OCI-M1 (cell line): ENCODE measurements at regions not wholly inside any gene's neighbourhood (a gene's known extent, or its start where the extent isn't known, plus 50 kb on each side); places are given as distances from the start of the nearest gene placed in this dataset.
"Not testable (repeated sequence)": the region's sequence is repeated elsewhere in the genome, so short reads cannot be mapped to it uniquely, and the experiment has no call there.

ENCODE experiments used
- DNase-seq: peaks from one replicate; lab custom pipeline; 2025; lab: John Stamatoyannopoulos, UW

GRCh38 chrX:13476384-13476783, 93.0 kb upstream of the EGFL6 start:
- no peak for DNase-seq

- DNase-seq: no peak
Observed at GRCh38 chrX:13474164-13474516, 95.3 kb upstream of the EGFL6 start.

GRCh38 chrX:13473442-13474163, 95.8 kb upstream of the EGFL6 start:
- no peak for DNase-seq

GRCh38 chrX:13472975-13473374, 96.4 kb upstream of the EGFL6 start:
- no peak for DNase-seq

GRCh38 chrX:13471269-13471668, 98.1 kb upstream of the EGFL6 start:
- no peak for DNase-seq

GRCh38 chrX:13470685-13470977, 98.8 kb upstream of the EGFL6 start:
- no peak for DNase-seq

- peak; percentile 34 for DNase-seq
Observed at GRCh38 chrX:13469963-13470684, 99.3 kb upstream of the EGFL6 start.

GRCh38 chrX:13468096-13468495, 101.3 kb upstream of the EGFL6 start:
- no peak for DNase-seq

- DNase-seq: no peak
Observed at GRCh38 chrX:13467243-13467642, 102.2 kb upstream of the EGFL6 start.

- DNase-seq: no peak
Observed at GRCh38 chrX:13464599-13465275, 104.7 kb upstream of the EGFL6 start.

- no peak for DNase-seq
Observed at GRCh38 chrX:13463608-13464007, 105.8 kb upstream of the EGFL6 start.

GRCh38 chrX:13452283-13452682, 117.1 kb upstream of the EGFL6 start:
- no peak for DNase-seq

GRCh38 chrX:13449441-13449840, 120.0 kb upstream of the EGFL6 start:
- DNase-seq: no peak

- no peak for DNase-seq
Observed at GRCh38 chrX:13448941-13449340, 120.5 kb upstream of the EGFL6 start.

- not testable (repeated sequence) for DNase-seq
Observed at GRCh38 chrX:13441608-13442007, 121.8 kb upstream of the ATXN3L start.

- DNase-seq: no peak
Observed at GRCh38 chrX:13440176-13440575, 120.3 kb upstream of the ATXN3L start.

- DNase-seq: no peak
Observed at GRCh38 chrX:13433298-13433605, 113.4 kb upstream of the ATXN3L start.

GRCh38 chrX:13432414-13433297, 112.8 kb upstream of the ATXN3L start:
- DNase-seq: no peak

GRCh38 chrX:13430136-13430827, 110.4 kb upstream of the ATXN3L start:
- DNase-seq: no peak

- no peak for DNase-seq
Observed at GRCh38 chrX:13428053-13428786, 108.4 kb upstream of the ATXN3L start.

- DNase-seq: peak; percentile 20
Observed at GRCh38 chrX:13427441-13428052, 107.7 kb upstream of the ATXN3L start.
